ENCODE measurements at regions not wholly inside any gene's neighbourhood (a gene's known extent, or its start where the extent isn't known, plus 50 kb on each side); places are given as distances from the start of the nearest gene placed in this dataset.
"Not testable (repeated sequence)": the region's sequence is repeated elsewhere in the genome, so short reads cannot be mapped to it uniquely, and the experiment has no call there.

GRCh38 chr3:160100610-160101009 lies 112.0 kb downstream of the IL12A start:
- Histone ChIP-seq H3K36me3 (ENCODE audit: low read depth, low read length) (no peaks in the 10 kb centered on the region), H3K4me1 (ENCODE audit: insufficient read depth, low read length) (no peaks in the 10 kb centered on the region), H3K27ac (ENCODE audit: low read length) (no peak overlapping the region), H3K4me2 (ENCODE audit: low read length) (no peak overlapping the region), H3K9me2 (replicated peaks; ENCODE audit: low read length) (no peaks in the 10 kb centered on the region), H2AFZ (ENCODE audit: low read length) (no peak overlapping the region), H3K4me3 (ENCODE audit: low read length) (no peak overlapping the region), H3F3A (ENCODE audit: low read length, unreplicated experiment) (no peaks in the 10 kb centered on the region), H3K79me2 (ENCODE audit: low read length) (no peaks in the 10 kb centered on the region), H3K27me3 (ENCODE audit: low read length) (0 out of 2 replicates have a peak, but pooled peaks cover 3% of the 10 kb centered on the region), H4K20me1 (ENCODE audit: low read length) (no peaks in the 10 kb centered on the region), H3K9me3 (ENCODE audit: low read length) (no peaks in the 10 kb centered on the region), H3K9ac (ENCODE audit: low read length) (no peak overlapping the region)
- ATAC-seq (no peak), DNase-seq (no peak)
- no TSS peak for BruUV-seq (replicated peaks)
- intact Hi-C loops (cut with micrococcal nuclease), result no loop called here
- no peak for TF ChIP-seq CTCF (conservative IDR thresholded peaks at IDR 0.05; ENCODE audit: low read depth, low read length)
- no peak for TF ChIP-seq EZH2 (IDR thresholded peaks at IDR 0.05; ENCODE audit: low read length, unreplicated experiment)
- TF ChIP-seq EZH2phosphoT487 (IDR thresholded peaks at IDR 0.05; ENCODE audit: borderline replicate concordance, low read length), result no peak
- CTCF ChIA-PET, result no interaction called here
- POLR2A ChIA-PET (ENCODE audit: unreplicated experiment), result no interaction called here

GRCh38 chr3:160102001-160102400 lies 113.4 kb downstream of the IL12A start:
- intact Hi-C loops (cut with micrococcal nuclease); BruUV-seq (replicated peaks); H4K20me1 ChIP-seq (ENCODE audit: low read length); H3K4me2 ChIP-seq (ENCODE audit: low read length); H3K4me1 ChIP-seq (ENCODE audit: insufficient read depth, low read length); H2AFZ ChIP-seq (ENCODE audit: low read length); H3K9me2 ChIP-seq (replicated peaks; ENCODE audit: low read length); H3K27me3 ChIP-seq (ENCODE audit: low read length); H3K9ac ChIP-seq (ENCODE audit: low read length); H3K9me3 ChIP-seq (ENCODE audit: low read length); CTCF ChIA-PET; ATAC-seq; POLR2A ChIA-PET (ENCODE audit: unreplicated experiment); H3F3A ChIP-seq (ENCODE audit: low read length, unreplicated experiment); H3K27ac ChIP-seq (ENCODE audit: low read length); H3K79me2 ChIP-seq (ENCODE audit: low read length); H3K4me3 ChIP-seq (ENCODE audit: low read length); DNase-seq; H3K36me3 ChIP-seq (ENCODE audit: low read depth, low read length): not testable (repeated sequence)

- no peaks in the 10 kb centered on the region for H3K9me2 ChIP-seq (replicated peaks; ENCODE audit: low read length)
- H3K4me2 ChIP-seq (ENCODE audit: low read length), result no peak overlapping the region
- intact Hi-C loops (cut with micrococcal nuclease), result no loop called here
- no peaks in the 10 kb centered on the region for H4K20me1 ChIP-seq (ENCODE audit: low read length)
- peaks cover 2% of the 10 kb centered on the region; the same call in 1 of the 2 replicates for H3K4me1 ChIP-seq (ENCODE audit: insufficient read depth, low read length)
- CTCF ChIA-PET, result no interaction called here
- H3K9me3 ChIP-seq (ENCODE audit: low read length), result no peaks in the 10 kb centered on the region
- H3K27ac ChIP-seq (ENCODE audit: low read length), result no peak overlapping the region
- H3K4me3 ChIP-seq (ENCODE audit: low read length), result no peak overlapping the region
- H3K79me2 ChIP-seq (ENCODE audit: low read length), result no peaks in the 10 kb centered on the region
- no peak overlapping the region for H2AFZ ChIP-seq (ENCODE audit: low read length)
- DNase-seq (no peak), ATAC-seq (no peak)
- 0 out of 2 replicates have a peak, but pooled peaks cover 3% of the 10 kb centered on the region for H3K27me3 ChIP-seq (ENCODE audit: low read length)
- H3K9ac ChIP-seq (ENCODE audit: low read length), result no peak overlapping the region
- BruUV-seq (replicated peaks), result no TSS peak
- TF ChIP-seq CTCF (conservative IDR thresholded peaks at IDR 0.05; ENCODE audit: low read depth, low read length), result no peak
- no peak for TF ChIP-seq EZH2 (IDR thresholded peaks at IDR 0.05; ENCODE audit: low read length, unreplicated experiment)
- no peak for TF ChIP-seq EZH2phosphoT487 (IDR thresholded peaks at IDR 0.05; ENCODE audit: borderline replicate concordance, low read length)
- no peaks in the 10 kb centered on the region for H3K36me3 ChIP-seq (ENCODE audit: low read depth, low read length)
- no peaks in the 10 kb centered on the region for H3F3A ChIP-seq (ENCODE audit: low read length, unreplicated experiment)
- POLR2A ChIA-PET (ENCODE audit: unreplicated experiment), result no interaction called here
Observed at GRCh38 chr3:160103397-160103796, 114.8 kb downstream of the IL12A start.
